HG03442 (cell line): ENCODE measurements at regions not wholly inside any gene's neighbourhood (a gene's known extent, or its start where the extent isn't known, plus 50 kb on each side); places are given as distances from the start of the nearest gene placed in this dataset.

Source experiments
- ATAC-seq: cut with Tn5 transposase; IDR thresholded peaks from one replicate; pipeline ENCODE4 v1.9.1; 2021; ENCODE audit warnings: mild to moderate bottlenecking, moderate library complexity; ENCODE audit not compliant: unreplicated experiment

DNA sequence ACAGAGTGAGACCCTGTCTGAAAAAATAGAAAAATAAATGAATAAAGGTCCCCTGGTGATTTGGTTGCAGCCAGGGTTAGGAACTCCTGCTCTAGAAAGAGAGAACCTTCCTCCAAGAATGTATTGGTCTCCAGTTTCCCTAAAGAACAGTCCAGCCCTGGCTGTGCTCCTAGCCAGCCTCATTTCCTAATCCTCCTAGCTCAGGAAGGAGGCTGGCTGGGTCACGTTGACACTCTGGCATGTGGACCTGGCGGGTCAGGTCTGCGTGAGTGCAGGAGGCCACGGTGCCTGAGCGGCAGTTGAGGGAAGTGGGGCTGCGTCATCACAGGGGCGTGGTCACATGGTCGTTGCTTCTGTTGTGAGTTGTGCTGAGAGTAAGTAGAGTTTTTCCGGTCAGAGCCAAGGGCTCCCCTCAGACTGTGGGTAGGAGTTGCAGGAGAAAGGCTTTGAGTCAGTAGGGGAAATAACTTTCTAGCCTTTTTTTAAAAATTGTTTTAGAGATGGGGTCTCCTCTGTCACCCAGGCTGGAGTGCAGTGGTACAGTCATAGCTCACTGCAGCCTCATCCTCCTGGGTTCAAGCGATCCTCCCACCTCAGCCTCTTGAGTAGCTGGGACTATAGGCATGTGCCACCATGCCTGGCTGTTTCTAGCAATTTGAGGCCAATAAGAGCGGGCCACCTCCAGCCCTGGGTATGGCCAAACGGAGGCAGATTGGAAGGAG is 194.0 kb upstream of the CIBAR2 start:
- ATAC-seq: peak; percentile 62

DNA sequence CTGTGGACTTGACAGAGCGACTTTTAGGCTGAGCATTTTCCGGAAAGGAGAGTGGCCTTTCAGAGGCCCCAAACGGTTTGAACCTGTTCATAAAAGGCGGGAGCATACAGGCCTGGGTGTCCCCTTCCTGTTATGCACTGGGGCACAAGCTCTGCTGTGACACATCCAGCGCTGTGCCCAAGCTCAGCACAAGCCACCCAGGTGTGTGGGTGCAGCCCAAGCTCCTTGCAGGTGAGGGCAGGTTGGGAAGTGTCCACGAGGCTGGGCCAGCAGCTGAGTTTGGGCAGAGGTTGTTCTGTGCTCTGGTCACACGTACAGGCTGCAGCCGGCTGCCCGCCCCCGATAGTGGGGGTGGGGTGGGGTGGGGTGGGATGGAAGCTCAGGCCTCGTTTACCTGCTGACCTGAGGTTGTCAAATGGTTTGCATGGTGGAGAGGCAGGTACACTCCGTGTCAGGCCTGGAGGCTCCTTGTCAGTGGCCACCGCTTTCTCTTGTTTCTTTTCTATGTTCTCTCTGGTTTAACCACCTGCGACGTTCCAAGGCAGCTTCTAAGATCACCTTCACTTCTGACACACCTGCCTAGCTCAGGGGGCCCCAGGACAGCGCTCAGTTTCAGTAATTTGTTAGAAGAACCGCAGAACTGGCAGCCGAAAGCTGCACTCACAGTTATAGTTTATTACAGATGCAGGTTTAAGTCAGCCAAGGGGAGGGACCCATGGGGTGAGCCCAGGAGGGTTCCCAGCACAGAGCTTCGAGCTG is 194.7 kb upstream of the CIBAR2 start:
- no peak for ATAC-seq

- no peak for ATAC-seq
These were observed 195.5 kb upstream of the CIBAR2 start for GRCh38 chr16:85307552-85308364.

GRCh38 chr16:85308611-85309540 is 196.6 kb upstream of the CIBAR2 start:
- ATAC-seq: no peak

- ATAC-seq: no peak
These were observed 197.7 kb upstream of the CIBAR2 start for GRCh38 chr16:85309656-85310587.

DNA sequence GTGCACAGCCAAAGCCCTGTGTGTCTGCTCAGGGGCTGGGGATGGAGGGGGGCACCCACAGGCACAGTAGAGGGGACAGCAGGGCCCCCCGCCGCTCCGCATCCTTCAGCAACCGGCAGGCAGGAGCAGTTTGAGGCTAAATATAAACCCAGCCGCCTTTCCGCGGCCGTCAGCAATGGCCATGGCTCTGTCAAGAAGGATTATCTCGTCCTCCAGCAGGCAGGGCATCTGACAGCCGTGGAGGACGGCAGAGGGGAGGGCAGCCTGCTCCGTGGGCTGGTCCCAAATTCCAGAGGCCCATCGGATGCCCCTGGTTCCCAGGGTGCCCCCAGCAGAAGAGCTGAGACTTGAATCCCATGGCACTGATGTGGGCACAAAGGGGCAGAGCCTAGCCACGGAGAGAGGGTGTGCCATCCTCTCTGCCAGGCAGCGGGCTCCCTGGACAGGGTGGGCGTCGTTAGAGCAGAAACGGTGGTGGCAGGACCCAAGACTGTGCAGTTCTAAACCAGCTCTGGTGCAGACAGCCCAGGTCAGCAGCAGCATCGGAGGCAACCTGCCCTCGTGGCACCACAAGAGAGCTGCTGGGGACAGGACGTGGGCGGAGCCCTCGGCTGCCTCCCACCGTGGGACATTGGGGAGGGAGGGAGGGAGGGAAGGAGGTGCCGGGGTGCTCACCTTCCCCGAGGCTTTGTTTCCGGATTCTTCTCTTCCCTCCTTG is 198.8 kb upstream of the CIBAR2 start:
- no peak for ATAC-seq

- no peak for ATAC-seq
These were observed 199.5 kb upstream of the CIBAR2 start for GRCh38 chr16:85311741-85312140.

DNA sequence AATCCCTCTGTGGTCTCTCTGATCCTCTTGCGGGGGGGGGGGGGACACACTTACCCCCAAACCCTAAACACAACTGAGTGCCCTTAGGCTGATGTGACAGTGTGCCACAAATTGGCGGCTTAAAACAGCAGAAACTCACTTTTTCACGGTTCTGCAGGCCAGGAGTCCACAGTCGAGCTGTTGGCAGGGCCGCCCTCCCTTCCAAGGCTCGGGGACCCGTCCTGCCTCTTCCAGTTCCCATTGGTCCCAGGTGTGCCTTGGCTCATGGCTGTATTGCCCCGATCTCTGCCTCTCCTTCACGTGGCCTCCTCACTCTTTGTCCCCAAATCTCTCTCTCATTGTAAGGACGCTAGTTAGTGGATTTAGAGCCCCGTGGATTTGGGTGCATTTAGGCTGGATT is 199.9 kb upstream of the CIBAR2 start:
- ATAC-seq: no peak

GRCh38 chr16:85312642-85313525 is 200.6 kb upstream of the CIBAR2 start:
- ATAC-seq: no peak

DNA sequence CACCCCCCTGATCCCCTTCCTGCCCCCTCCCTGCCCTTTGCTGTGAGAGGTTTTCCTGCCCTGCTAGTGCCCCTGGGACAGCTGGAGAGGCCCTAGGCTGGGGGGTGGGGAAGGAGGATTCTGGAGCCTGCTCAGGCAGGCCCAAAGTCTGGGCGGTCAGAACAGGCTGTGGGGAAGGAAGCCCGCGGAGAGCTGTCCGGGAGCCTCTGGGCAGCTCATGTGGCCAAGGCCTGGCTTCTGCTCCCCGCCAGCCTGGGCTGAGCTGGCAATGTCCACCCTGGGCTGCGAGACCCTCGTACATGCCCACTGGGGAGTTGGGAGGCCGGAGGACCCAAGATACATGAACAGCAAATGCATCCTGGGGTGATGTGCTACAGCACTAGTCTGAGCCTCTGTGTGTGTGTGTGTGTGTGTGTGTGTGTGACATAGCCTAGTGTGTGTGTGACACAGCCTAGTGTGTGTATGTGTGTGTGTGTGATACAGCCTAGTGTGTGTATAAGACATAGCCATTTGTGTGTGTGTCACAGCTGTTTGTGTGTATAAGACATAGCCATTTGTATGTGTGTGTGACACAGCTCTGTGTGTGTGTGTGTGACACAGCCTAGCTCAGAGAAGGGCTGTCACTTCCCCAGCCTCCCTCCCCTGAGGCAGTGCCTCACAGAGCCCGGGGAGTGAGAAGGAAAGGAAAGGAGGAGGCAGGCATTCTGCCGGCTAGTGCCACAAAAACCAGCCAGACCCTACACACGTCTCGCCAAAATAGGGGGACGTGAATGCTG is 201.4 kb upstream of the CIBAR2 start:
- no peak for ATAC-seq

DNA sequence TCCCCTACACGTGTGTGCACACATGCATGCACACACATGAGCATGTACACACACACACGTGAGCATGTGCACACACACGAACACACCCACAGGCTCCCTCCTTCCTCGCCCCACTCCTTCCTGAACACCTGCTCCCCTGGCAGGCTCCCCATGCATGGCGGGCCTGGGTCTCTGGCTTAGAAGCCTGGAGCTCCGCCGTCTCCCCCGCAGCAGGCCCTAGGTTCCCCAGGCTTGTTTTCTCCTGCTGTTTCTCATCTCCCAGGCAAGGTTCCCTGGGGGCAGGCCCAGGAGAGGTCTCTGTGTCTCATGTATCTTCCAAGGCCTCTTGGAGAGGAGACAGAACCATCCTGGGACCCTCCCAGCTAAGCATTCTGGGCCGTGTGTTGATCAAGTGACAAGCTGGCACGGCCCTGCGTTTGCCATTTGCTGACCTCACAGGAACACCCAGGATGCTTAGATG is 202.3 kb upstream of the CIBAR2 start:
- ATAC-seq: no peak

- ATAC-seq: no peak
These were observed 203.6 kb upstream of the CIBAR2 start for GRCh38 chr16:85315866-85316265.

DNA sequence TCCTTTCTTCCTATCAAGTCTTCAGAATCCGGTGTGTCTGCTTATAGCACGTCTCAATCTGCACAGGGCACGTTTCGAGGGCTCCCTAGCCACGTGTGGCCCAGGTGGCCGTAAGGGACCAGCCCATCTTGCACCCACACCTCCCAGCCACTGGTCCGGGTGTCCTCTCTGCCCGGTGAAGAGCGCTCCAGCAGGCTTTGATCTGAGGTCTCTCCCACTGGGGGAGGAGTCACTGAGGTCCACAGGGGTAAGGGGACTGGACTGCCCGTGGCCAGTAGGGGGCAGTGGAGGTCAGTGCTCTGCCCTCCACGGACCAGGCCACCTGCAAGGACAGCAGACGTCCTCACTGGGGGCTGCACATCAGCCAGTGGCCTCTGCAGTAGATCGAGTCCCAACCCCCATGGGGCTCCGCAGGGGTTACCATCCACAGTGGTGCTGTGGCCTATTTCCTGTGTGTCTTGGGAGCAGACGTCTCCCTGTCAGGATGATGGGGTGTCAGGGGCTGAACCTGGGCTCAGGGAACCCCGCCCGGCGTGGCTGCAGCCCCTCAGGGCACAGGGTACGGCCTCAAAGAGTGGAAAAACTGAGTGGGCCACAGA is 204.1 kb upstream of the CIBAR2 start:
- ATAC-seq: no peak

- no peak for ATAC-seq
These were observed 204.7 kb upstream of the CIBAR2 start for GRCh38 chr16:85316944-85317343.

GRCh38 chr16:85317704-85318103 is 205.4 kb upstream of the CIBAR2 start:
- ATAC-seq: no peak

- ATAC-seq: no peak
These were observed 207.1 kb upstream of the CIBAR2 start for GRCh38 chr16:85319208-85319983.
